Neural cell (in vitro differentiated cells): ENCODE measurements at regions not wholly inside any gene's neighbourhood (a gene's known extent, or its start where the extent isn't known, plus 50 kb on each side); places are given as distances from the start of the nearest gene placed in this dataset.

Source experiments
- H2AFZ ChIP-seq: fragments of 200-600, 300-800 bp; sonication (generic), shearing (Covaris generic); 2 replicates; pipeline ENCODE4 v1.6.0; 2014; ENCODE audit warnings: low read depth, mild to moderate bottlenecking, antibody characterized with exemption, low read length, moderate library complexity
- H3F3A ChIP-seq: fragments of 200-600 bp; shearing (Covaris generic); 2 replicates; pipeline ENCODE4 v1.6.1; 2016; ENCODE audit warnings: mild to moderate bottlenecking, moderate library complexity, mixed read lengths, antibody characterized with exemption, low read length; ENCODE audit not compliant: insufficient read depth, poor library complexity, severe bottlenecking
- H3K27ac ChIP-seq: fragments of 200-600, 300-800 bp; sonication (generic), shearing (Covaris generic); 2 replicates; pipeline ENCODE4 v1.5.1; 2014; ENCODE audit warnings: mild to moderate bottlenecking, low read length, moderate library complexity
- H3K27me3 ChIP-seq: fragments of 300-800, 200-600 bp; sonication (generic), shearing (Covaris generic); 2 replicates; pipeline ENCODE4 v1.6.0; 2014; ENCODE audit warnings: mild to moderate bottlenecking, low read depth, low read length, moderate library complexity; ENCODE audit not compliant: insufficient read depth
- H3K36me3 ChIP-seq: fragments of 300-800, 200-600 bp; sonication (generic), shearing (Covaris generic); 2 replicates; pipeline ENCODE4 v1.5.1; 2014; ENCODE audit warnings: mild to moderate bottlenecking, antibody characterized with exemption, low read length, moderate library complexity; ENCODE audit not compliant: insufficient read depth
- H3K4me2 ChIP-seq: fragments of 300-800, 200-600 bp; sonication (generic), shearing (Covaris generic); 2 replicates; pipeline ENCODE4 v1.6.0; 2014; ENCODE audit warnings: mild to moderate bottlenecking, low read length
- H3K4me3 ChIP-seq: fragments of 300-800, 200-600 bp; sonication (generic), shearing (Covaris generic); 2 replicates; pipeline ENCODE4 v1.5.1; 2014; ENCODE audit warnings: mild to moderate bottlenecking, low read length, moderate library complexity
- H3K79me2 ChIP-seq: fragments of 200-600 bp; shearing (Covaris generic); replicated peaks from 2 replicates; pipeline ENCODE4 v1.6.0; 2014; ENCODE audit warnings: mild to moderate bottlenecking, low read length, moderate library complexity; ENCODE audit not compliant: insufficient read depth
- H3K9ac ChIP-seq: fragments of 300-800, 200-600 bp; sonication (generic), shearing (Covaris generic); 2 replicates; pipeline ENCODE4 v1.6.1; 2016; ENCODE audit warnings: mild to moderate bottlenecking, low read length, mixed read lengths
- H3K9me2 ChIP-seq: fragments of 200-600 bp; shearing (Covaris generic); 2 replicates; pipeline ENCODE4 v1.6.1; 2016; ENCODE audit warnings: mild to moderate bottlenecking, low read length, mixed read lengths; ENCODE audit not compliant: insufficient read depth
- H3K9me3 ChIP-seq: fragments of 200-600, 300-800 bp; sonication (generic), shearing (Covaris generic); 2 replicates; pipeline ENCODE4 v1.6.1; 2016; ENCODE audit warnings: mild to moderate bottlenecking, mixed run types, low read length, moderate library complexity, mixed read lengths
- H4K20me1 ChIP-seq: fragments of 200-600 bp; shearing (Covaris generic); 2 replicates; pipeline ENCODE4 v1.6.1; 2016; ENCODE audit warnings: mild to moderate bottlenecking, mixed run types; ENCODE audit not compliant: insufficient read depth
- EP300 ChIP-seq: fragments of 450-650 bp; conservative IDR thresholded peaks from 2 replicates; pipeline ENCODE4 v1.6.1; 2014; ENCODE audit warnings: antibody characterized with exemption, mild to moderate bottlenecking, moderate library complexity; ENCODE audit not compliant: poor library complexity, severe bottlenecking
- EZH2 ChIP-seq: fragments of 200-600, 300-800 bp; shearing (Covaris generic), sonication (generic); IDR thresholded peaks from 2 replicates; pipeline ENCODE4 v1.6.1; 2014; ENCODE audit warnings: antibody characterized with exemption, low read length, borderline replicate concordance, mild to moderate bottlenecking; ENCODE audit not compliant: insufficient read depth, poor library complexity, severe bottlenecking
- POLR2AphosphoS5 ChIP-seq: IDR thresholded peaks from 2 replicates; pipeline ENCODE4 v1.6.1; 2012
- REST ChIP-seq: IDR thresholded peaks from 2 replicates; pipeline ENCODE4 v1.6.1; 2012; ENCODE audit warnings: borderline replicate concordance
- SMC3 ChIP-seq: fragments of 450-650 bp; conservative IDR thresholded peaks from 2 replicates; pipeline ENCODE4 v1.6.1; 2014; ENCODE audit warnings: antibody characterized with exemption, mild to moderate bottlenecking, moderate library complexity; ENCODE audit not compliant: poor library complexity
- TAF1 ChIP-seq: IDR thresholded peaks from 2 replicates; pipeline ENCODE4 v1.6.1; 2012; ENCODE audit warnings: low read depth
- TF ChIP-seq, protein P1 (sequence below): fragments of 450-650 bp; IDR thresholded peaks from 2 replicates; pipeline ENCODE4 v1.5.1; 2014; ENCODE audit warnings: antibody characterized with exemption, mild to moderate bottlenecking, moderate library complexity; ENCODE audit not compliant: poor library complexity, severe bottlenecking

DNA sequence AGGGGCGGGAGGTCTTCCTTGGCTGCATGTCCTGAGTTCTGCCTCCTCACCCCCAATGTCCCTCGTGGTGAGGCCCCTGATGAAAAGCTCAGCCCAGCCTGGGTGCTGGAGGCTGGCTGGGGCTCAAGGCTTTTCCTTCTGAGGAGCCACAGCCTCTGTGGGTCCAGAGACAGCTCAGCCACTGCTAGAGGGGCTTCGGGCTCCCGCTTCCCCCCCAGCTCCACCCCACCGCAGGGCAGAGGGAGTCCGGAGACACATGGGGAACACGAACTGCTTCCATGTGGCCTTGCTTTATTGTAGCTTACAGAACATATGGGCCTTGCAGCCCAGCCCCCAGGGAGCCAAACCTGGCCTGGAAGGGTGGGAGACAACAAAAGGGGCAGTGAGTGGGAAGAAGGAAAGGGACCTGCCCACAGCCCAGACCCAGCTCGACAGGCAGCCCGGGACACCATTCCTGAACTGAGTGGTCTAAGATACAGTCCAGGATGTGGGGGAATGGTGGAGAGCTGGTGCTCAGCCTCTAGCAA, 89.9 kb upstream of the NKX1-1 start:
- Histone ChIP-seq H3K4me3 (no peak overlapping the region), H3K27ac (no peak overlapping the region), H3K9me3 (no peaks in the 10 kb centered on the region), H3K79me2 (no peaks in the 10 kb centered on the region), H3K27me3 (no peaks in the 10 kb centered on the region), H4K20me1 (no peaks in the 10 kb centered on the region), H3F3A (no peaks in the 10 kb centered on the region), H3K36me3 (no peaks in the 10 kb centered on the region), H3K4me2 (no peak overlapping the region), H3K9me2 (no peaks in the 10 kb centered on the region), H2AFZ (no peak overlapping the region), H3K9ac (no peak overlapping the region)
- no peak for TF ChIP-seq EP300
- TF ChIP-seq REST: no peak
- TF ChIP-seq, protein P1, sequence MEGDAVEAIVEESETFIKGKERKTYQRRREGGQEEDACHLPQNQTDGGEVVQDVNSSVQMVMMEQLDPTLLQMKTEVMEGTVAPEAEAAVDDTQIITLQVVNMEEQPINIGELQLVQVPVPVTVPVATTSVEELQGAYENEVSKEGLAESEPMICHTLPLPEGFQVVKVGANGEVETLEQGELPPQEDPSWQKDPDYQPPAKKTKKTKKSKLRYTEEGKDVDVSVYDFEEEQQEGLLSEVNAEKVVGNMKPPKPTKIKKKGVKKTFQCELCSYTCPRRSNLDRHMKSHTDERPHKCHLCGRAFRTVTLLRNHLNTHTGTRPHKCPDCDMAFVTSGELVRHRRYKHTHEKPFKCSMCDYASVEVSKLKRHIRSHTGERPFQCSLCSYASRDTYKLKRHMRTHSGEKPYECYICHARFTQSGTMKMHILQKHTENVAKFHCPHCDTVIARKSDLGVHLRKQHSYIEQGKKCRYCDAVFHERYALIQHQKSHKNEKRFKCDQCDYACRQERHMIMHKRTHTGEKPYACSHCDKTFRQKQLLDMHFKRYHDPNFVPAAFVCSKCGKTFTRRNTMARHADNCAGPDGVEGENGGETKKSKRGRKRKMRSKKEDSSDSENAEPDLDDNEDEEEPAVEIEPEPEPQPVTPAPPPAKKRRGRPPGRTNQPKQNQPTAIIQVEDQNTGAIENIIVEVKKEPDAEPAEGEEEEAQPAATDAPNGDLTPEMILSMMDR: no peak
- TF ChIP-seq SMC3: no peak
- TF ChIP-seq TAF1: no peak

DNA sequence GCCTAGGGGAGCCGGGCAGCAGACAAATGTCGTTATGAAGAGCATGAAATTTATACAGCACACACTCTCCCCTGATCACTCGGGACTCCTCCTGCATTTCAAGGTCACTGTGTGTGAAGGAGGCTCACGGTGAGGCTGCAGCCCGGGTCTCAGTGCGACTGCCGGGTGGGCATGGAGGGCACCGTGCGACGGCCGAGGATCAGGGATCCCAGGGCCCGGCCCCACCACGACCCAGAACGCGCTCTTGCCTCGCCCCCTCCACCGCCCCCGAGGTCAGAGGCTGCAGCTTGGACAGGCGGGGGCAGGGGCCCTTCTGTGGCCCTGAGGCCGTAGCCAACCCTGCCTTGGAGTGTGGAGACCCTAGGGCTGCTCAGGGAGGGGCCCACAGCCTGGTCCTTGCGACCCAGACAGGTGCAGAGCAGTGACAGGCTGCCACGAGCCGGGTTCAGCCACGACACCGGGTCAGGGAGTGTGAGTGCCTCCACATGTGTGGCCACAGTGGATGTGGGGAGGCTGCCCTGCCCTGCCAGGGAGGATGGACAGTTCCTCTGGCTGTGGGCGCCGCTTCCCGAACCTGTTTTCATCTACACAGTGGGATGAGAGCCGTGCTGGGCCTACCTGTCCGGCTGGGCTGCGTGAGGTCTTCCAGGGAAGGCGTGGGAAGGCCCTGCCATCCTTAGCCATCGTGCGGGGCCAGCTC, 89.3 kb upstream of the NKX1-1 start:
- Histone ChIP-seq H2AFZ (no peak overlapping the region), H3K4me2 (no peak overlapping the region), H4K20me1 (no peaks in the 10 kb centered on the region), H3K4me3 (no peak overlapping the region), H3K9me2 (no peaks in the 10 kb centered on the region), H3K27me3 (no peaks in the 10 kb centered on the region), H3K79me2 (no peaks in the 10 kb centered on the region), H3K9me3 (no peaks in the 10 kb centered on the region), H3K36me3 (no peaks in the 10 kb centered on the region), H3K27ac (no peak overlapping the region), H3F3A (no peaks in the 10 kb centered on the region), H3K9ac (no peak overlapping the region)
- TF ChIP-seq EZH2 (no peak), REST (no peak), TAF1 (no peak), POLR2AphosphoS5 (no peak)
